ENCODE measurements at regions not wholly inside any gene's neighbourhood (a gene's known extent, or its start where the extent isn't known, plus 50 kb on each side); places are given as distances from the start of the nearest gene placed in this dataset.

DNA sequence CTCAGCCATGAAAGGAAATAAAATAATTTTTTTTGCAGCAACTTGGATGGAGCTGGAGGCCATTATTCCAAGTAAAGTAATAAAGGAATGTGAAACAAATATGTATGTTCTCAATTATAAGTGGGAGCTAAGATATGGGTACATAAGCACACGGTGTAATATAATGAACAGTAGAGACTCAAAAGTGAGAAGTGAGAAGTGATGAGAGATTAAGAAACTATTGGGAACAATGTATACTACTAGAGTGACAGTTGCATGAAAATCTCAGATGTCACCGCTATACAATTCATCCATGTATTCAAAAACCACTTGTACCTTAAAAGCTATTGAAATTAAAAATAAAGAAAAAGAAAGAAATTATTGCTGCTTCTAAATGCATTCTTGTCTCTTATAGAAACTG, 182.9 kb upstream of the TACR3 start:
- ChIA-PET CTCF (no interaction called here), POLR2A (no interaction called here)
- Histone ChIP-seq H3K27me3 (ENCODE audit: insufficient read depth, low read length, poor library complexity, severe bottlenecking) (no peaks in the 10 kb centered on the region), H3K4me1 (ENCODE audit: insufficient read depth, low read length) (no peaks in the 10 kb centered on the region), H3K4me3 (ENCODE audit: low read length) (no peak overlapping the region), H3K27ac (ENCODE audit: low read depth, low read length) (no peak overlapping the region), H3K36me3 (ENCODE audit: insufficient read depth, low read length) (no peaks in the 10 kb centered on the region), H3K9me3 (ENCODE audit: low read length) (no peaks in the 10 kb centered on the region)
- no peaks in the 10 kb centered on the region for H3K4me1 Mint-ChIP-seq
- no peak for DNase-seq
- no peak overlapping the region for H3K27ac Mint-ChIP-seq
- H3K4me3 Mint-ChIP-seq, result no peak overlapping the region
- no peaks in the 10 kb centered on the region for H3K36me3 Mint-ChIP-seq
- H3K27me3 Mint-ChIP-seq, result no peaks in the 10 kb centered on the region
- peaks cover 0 to 19% (median 2%) of the 10 kb centered on the region in 5 donors for H3K9me3 Mint-ChIP-seq

DNA sequence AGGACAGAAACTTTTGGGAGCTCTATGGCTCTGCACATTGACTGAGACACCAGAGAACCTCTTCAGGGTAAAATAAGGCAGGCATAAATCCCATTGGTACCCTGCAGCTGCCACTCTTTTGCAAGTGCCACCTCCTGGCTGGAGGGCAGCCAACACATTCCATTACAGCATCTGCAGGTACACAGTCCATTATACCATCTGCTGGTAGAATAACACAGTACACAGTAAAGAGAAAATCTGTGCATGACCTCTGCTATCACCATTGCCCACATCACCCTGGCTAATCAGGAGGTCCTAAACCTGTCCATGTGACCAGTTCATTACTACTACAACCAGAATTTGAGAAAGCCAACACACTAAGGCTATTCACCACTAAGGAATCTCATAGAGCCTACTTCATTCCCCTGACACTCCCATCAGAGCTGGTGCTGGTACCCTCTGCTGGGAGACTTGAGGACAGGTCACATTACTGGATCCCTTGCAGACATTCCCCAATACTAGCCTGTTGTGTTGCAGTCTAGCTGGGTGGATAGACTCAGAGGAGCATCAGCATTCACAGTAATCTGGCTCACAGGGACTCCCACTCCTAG, 176.2 kb upstream of the TACR3 start:
- no peak for DNase-seq
- Histone ChIP-seq H3K9me3 (ENCODE audit: low read length) (no peaks in the 10 kb centered on the region), H3K27me3 (ENCODE audit: insufficient read depth, low read length, poor library complexity, severe bottlenecking) (no peaks in the 10 kb centered on the region), H3K27ac (ENCODE audit: low read depth, low read length) (no peak overlapping the region), H3K4me3 (ENCODE audit: low read length) (no peak overlapping the region), H3K36me3 (ENCODE audit: insufficient read depth, low read length) (no peaks in the 10 kb centered on the region), H3K4me1 (ENCODE audit: insufficient read depth, low read length) (no peaks in the 10 kb centered on the region)
- Mint-ChIP-seq H3K4me1 (no peaks in the 10 kb centered on the region), H3K4me3 (no peak overlapping the region), H3K27me3 (no peaks in the 10 kb centered on the region), H3K27ac (no peak overlapping the region), H3K9me3 (peaks cover 2 to 15% (median 3%) of the 10 kb centered on the region in 5 donors), H3K36me3 (no peaks in the 10 kb centered on the region)
- POLR2A ChIA-PET, result no interaction called here
- CTCF ChIA-PET, result no interaction called here

DNA sequence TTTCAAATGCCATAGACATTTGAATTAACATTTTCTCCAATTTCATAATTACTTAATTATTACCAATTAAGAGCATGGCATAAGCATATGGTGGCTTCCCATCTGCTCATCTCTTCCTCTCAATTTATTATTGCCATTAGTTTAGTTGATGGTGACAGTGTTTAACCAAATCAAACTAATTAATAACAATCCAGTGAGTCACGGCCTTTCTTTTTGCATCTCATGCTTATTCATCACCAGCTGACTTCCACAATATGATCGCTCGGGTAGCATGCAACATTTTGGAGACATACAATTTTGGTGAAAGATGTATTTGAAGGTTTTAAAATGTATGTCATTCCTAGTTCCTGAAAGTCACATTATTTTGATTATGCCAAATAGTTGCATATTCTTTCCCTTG, 172.8 kb upstream of the TACR3 start:
- no peaks in the 10 kb centered on the region for H3K27me3 Mint-ChIP-seq
- peaks cover 2 to 15% (median 4%) of the 10 kb centered on the region in 5 donors for H3K9me3 Mint-ChIP-seq
- H3K9me3 ChIP-seq (ENCODE audit: low read length), result no peaks in the 10 kb centered on the region
- H3K4me3 ChIP-seq (ENCODE audit: low read length), result no peak overlapping the region
- ChIA-PET POLR2A (no interaction called here), CTCF (no interaction called here)
- no peaks in the 10 kb centered on the region for H3K36me3 Mint-ChIP-seq
- no peak overlapping the region for H3K27ac ChIP-seq (ENCODE audit: low read depth, low read length)
- no peak overlapping the region for H3K4me3 Mint-ChIP-seq
- no peak overlapping the region for H3K27ac Mint-ChIP-seq
- no peaks in the 10 kb centered on the region for H3K4me1 ChIP-seq (ENCODE audit: insufficient read depth, low read length)
- H3K27me3 ChIP-seq (ENCODE audit: insufficient read depth, low read length, poor library complexity, severe bottlenecking), result no peaks in the 10 kb centered on the region
- H3K4me1 Mint-ChIP-seq, result no peaks in the 10 kb centered on the region
- no peak for DNase-seq
- H3K36me3 ChIP-seq (ENCODE audit: insufficient read depth, low read length), result no peaks in the 10 kb centered on the region

DNA sequence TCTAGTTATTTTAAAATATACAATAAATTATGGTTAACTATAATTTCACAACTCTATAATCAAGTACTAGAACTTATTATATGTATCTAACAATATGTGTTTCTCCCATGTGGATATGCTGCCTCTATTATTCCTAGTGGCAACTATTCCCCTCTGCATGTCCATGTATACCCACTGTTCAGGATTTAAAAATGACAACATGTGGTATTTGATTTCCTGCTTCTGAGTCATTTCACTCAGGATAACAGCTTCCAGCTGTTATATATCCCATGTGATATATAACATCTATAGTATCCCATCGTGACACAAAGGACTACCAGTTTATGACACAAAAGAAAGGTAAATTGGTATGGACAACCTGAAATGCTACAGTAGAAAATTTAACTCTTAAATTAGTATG, 167.4 kb upstream of the TACR3 start:
- DNase-seq, result no peak
- Histone ChIP-seq H3K4me3 (ENCODE audit: low read length) (no peak overlapping the region), H3K4me1 (ENCODE audit: insufficient read depth, low read length) (no peaks in the 10 kb centered on the region), H3K27me3 (ENCODE audit: insufficient read depth, low read length, poor library complexity, severe bottlenecking) (no peaks in the 10 kb centered on the region), H3K36me3 (ENCODE audit: insufficient read depth, low read length) (no peaks in the 10 kb centered on the region), H3K9me3 (ENCODE audit: low read length) (no peaks in the 10 kb centered on the region), H3K27ac (ENCODE audit: low read depth, low read length) (no peak overlapping the region)
- peaks cover 0 to 8% (median 2%) of the 10 kb centered on the region in 5 donors for H3K9me3 Mint-ChIP-seq
- no peaks in the 10 kb centered on the region for H3K36me3 Mint-ChIP-seq
- no peak overlapping the region for H3K27ac Mint-ChIP-seq
- no peak overlapping the region for H3K4me3 Mint-ChIP-seq
- H3K27me3 Mint-ChIP-seq, result no peaks in the 10 kb centered on the region
- no peaks in the 10 kb centered on the region for H3K4me1 Mint-ChIP-seq
- ChIA-PET POLR2A (no interaction called here), CTCF (no interaction called here)

DNA sequence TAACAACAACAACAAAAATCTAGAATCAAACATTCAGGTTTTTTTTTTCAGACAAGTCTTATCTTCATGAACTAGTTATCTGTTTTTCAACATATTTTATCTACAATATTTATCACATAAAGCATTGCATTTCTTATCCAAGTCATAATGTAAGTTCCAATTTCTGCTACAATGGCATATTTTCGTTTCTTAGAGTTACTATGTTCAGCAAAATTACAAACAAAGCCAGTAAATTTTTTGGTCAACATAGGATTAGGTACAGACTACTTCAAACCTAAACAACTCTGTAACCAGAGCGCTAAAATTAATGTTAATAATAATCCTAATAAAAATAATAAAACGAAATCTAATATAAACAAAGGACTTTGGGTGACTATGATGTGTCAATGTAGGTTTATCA, 165.4 kb upstream of the TACR3 start:
- ChIA-PET CTCF (no interaction called here), POLR2A (no interaction called here)
- Histone ChIP-seq H3K4me1 (ENCODE audit: insufficient read depth, low read length) (no peaks in the 10 kb centered on the region), H3K9me3 (ENCODE audit: low read length) (no peaks in the 10 kb centered on the region), H3K4me3 (ENCODE audit: low read length) (no peak overlapping the region), H3K36me3 (ENCODE audit: insufficient read depth, low read length) (no peaks in the 10 kb centered on the region), H3K27me3 (ENCODE audit: insufficient read depth, low read length, poor library complexity, severe bottlenecking) (no peaks in the 10 kb centered on the region), H3K27ac (ENCODE audit: low read depth, low read length) (no peak overlapping the region)
- H3K27me3 Mint-ChIP-seq, result no peaks in the 10 kb centered on the region
- H3K4me1 Mint-ChIP-seq, result no peaks in the 10 kb centered on the region
- H3K27ac Mint-ChIP-seq, result no peak overlapping the region
- H3K36me3 Mint-ChIP-seq, result no peaks in the 10 kb centered on the region
- peaks cover 0 to 5% (median 2%) of the 10 kb centered on the region in 5 donors for H3K9me3 Mint-ChIP-seq
- no peak for DNase-seq
- H3K4me3 Mint-ChIP-seq, result no peak overlapping the region

DNA sequence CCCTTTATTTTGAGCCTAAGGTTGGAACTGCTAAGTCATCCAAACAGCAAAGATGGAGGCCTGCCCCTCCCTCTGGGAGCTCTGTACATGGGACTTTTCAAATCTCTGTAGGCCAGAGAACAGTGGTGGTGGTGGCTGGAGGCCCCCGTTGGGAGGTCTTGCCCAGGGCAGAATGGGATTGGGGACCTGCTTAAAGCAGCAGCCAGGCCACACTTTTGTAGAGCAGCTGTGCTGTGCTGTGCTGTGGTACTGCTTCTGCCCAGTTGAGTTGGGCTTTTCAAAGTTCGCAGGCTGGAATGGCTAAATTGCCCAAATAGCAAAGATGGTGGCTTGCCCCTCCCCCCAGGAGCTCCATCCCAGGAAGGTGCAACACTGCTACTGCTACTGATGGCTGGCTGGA, 147.5 kb upstream of the TACR3 start:
- H3K4me1 ChIP-seq (ENCODE audit: insufficient read depth, low read length), result no peaks in the 10 kb centered on the region
- ChIA-PET POLR2A (no interaction called here), CTCF (no interaction called here)
- H3K9me3 ChIP-seq (ENCODE audit: low read length), result no peaks in the 10 kb centered on the region
- Mint-ChIP-seq H3K27ac (no peak overlapping the region), H3K4me1 (no peaks in the 10 kb centered on the region), H3K27me3 (no peaks in the 10 kb centered on the region), H3K4me3 (no peak overlapping the region), H3K9me3 (peaks cover 0 to 15% (median 8%) of the 10 kb centered on the region in 5 donors), H3K36me3 (no peaks in the 10 kb centered on the region)
- no peak overlapping the region for H3K4me3 ChIP-seq (ENCODE audit: low read length)
- H3K36me3 ChIP-seq (ENCODE audit: insufficient read depth, low read length), result no peaks in the 10 kb centered on the region
- no peak overlapping the region for H3K27ac ChIP-seq (ENCODE audit: low read depth, low read length)
- DNase-seq, result no peak
- no peaks in the 10 kb centered on the region for H3K27me3 ChIP-seq (ENCODE audit: insufficient read depth, low read length, poor library complexity, severe bottlenecking)

DNA sequence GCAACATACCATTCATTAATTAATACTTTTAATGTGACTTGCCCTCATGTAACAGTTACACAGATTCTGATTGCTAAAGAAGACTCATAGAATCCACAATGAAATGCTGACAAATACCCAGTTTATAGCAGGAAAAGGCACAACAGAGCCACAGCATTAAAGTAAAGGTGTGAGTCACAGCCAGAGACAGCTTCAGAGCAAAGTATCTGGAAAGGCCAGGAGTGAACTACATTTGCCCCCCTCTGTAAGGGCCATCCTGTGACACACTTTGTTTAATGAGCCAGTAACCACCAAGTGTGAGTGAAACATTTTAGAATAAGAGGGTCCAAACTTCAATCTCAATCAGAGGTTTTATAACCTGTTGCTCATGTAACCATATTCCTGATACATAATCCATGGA, 133.8 kb upstream of the TACR3 start:
- no peaks in the 10 kb centered on the region for H3K36me3 Mint-ChIP-seq
- H3K9me3 ChIP-seq (ENCODE audit: low read length), result no peaks in the 10 kb centered on the region
- no peak overlapping the region for H3K27ac Mint-ChIP-seq
- H3K9me3 Mint-ChIP-seq, result peaks cover 0 to 13% (median 6%) of the 10 kb centered on the region in 5 donors
- no peaks in the 10 kb centered on the region for H3K4me1 ChIP-seq (ENCODE audit: insufficient read depth, low read length)
- H3K4me3 Mint-ChIP-seq, result no peak overlapping the region
- H3K27ac ChIP-seq (ENCODE audit: low read depth, low read length), result no peak overlapping the region
- H3K4me1 Mint-ChIP-seq, result no peaks in the 10 kb centered on the region
- no peaks in the 10 kb centered on the region for H3K36me3 ChIP-seq (ENCODE audit: insufficient read depth, low read length)
- no peak overlapping the region for H3K4me3 ChIP-seq (ENCODE audit: low read length)
- POLR2A ChIA-PET, result no interaction called here
- DNase-seq, result no peak
- CTCF ChIA-PET, result no interaction called here
- H3K27me3 ChIP-seq (ENCODE audit: insufficient read depth, low read length, poor library complexity, severe bottlenecking), result no peaks in the 10 kb centered on the region
- H3K27me3 Mint-ChIP-seq, result no peaks in the 10 kb centered on the region

DNA sequence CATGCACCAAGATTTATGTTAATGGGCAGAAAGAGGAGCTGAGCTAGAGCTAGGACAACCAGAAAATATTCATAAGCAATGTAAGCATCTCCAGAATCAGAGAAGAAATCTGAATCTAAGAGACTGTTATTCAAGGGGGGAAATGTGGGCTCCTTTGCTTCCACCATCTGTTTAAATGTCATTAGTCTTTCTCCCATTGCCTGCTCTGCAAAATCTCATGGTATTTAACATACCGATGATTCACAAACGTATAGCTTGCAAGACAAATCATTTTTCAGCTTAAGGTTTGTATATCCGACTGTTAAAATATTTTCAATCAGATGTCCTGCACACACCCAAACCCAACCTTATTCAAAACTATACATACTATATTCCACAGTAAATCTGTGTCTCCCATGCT, 133.4 kb upstream of the TACR3 start:
- no peak overlapping the region for H3K27ac Mint-ChIP-seq
- no peaks in the 10 kb centered on the region for H3K4me1 ChIP-seq (ENCODE audit: insufficient read depth, low read length)
- no peaks in the 10 kb centered on the region for H3K27me3 ChIP-seq (ENCODE audit: insufficient read depth, low read length, poor library complexity, severe bottlenecking)
- no peaks in the 10 kb centered on the region for H3K4me1 Mint-ChIP-seq
- peaks cover 0 to 13% (median 6%) of the 10 kb centered on the region in 5 donors for H3K9me3 Mint-ChIP-seq
- no peak overlapping the region for H3K4me3 ChIP-seq (ENCODE audit: low read length)
- CTCF ChIA-PET, result no interaction called here
- H3K27ac ChIP-seq (ENCODE audit: low read depth, low read length), result no peak overlapping the region
- H3K9me3 ChIP-seq (ENCODE audit: low read length), result no peaks in the 10 kb centered on the region
- no peaks in the 10 kb centered on the region for H3K27me3 Mint-ChIP-seq
- no peaks in the 10 kb centered on the region for H3K36me3 ChIP-seq (ENCODE audit: insufficient read depth, low read length)
- POLR2A ChIA-PET, result no interaction called here
- no peaks in the 10 kb centered on the region for H3K36me3 Mint-ChIP-seq
- no peak overlapping the region for H3K4me3 Mint-ChIP-seq
- no peak for DNase-seq

DNA sequence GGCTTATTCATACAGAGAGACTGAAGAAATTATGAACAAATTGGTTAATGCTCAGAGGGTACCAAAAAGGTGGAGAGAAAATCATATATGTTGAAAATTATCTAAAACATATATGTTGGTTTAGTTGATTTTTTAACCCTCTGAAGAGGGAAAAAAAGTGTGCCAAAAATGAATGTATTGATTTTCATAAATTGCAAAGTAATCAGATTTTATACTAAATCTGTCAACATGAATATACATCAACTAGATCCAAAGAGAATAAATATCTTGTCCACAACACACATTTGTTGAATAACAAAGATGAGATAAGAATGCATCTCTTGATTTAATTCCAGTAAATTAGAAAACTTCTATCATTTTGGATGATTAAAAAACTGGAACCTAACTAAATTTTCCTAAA, 125.3 kb upstream of the TACR3 start:
- ChIA-PET CTCF (no interaction called here), POLR2A (no interaction called here)
- no peaks in the 10 kb centered on the region for H3K4me1 Mint-ChIP-seq
- H3K36me3 Mint-ChIP-seq, result no peaks in the 10 kb centered on the region
- no peak overlapping the region for H3K27ac Mint-ChIP-seq
- no peak overlapping the region for H3K4me3 ChIP-seq (ENCODE audit: low read length)
- no peaks in the 10 kb centered on the region for H3K27me3 ChIP-seq (ENCODE audit: insufficient read depth, low read length, poor library complexity, severe bottlenecking)
- H3K36me3 ChIP-seq (ENCODE audit: insufficient read depth, low read length), result no peaks in the 10 kb centered on the region
- no peaks in the 10 kb centered on the region for H3K27me3 Mint-ChIP-seq
- no peak overlapping the region for H3K4me3 Mint-ChIP-seq
- H3K27ac ChIP-seq (ENCODE audit: low read depth, low read length), result no peak overlapping the region
- H3K4me1 ChIP-seq (ENCODE audit: insufficient read depth, low read length), result no peaks in the 10 kb centered on the region
- H3K9me3 Mint-ChIP-seq, result peaks cover 2 to 18% (median 6%) of the 10 kb centered on the region in 5 donors
- DNase-seq, result no peak
- H3K9me3 ChIP-seq (ENCODE audit: low read length), result no peaks in the 10 kb centered on the region

Data from CD8-positive, alpha-beta memory T cell (primary cell).